Suppressor macrophage (primary cell): ENCODE measurements at regions not wholly inside any gene's neighbourhood (a gene's known extent, or its start where the extent isn't known, plus 50 kb on each side); places are given as distances from the start of the nearest gene placed in this dataset.

ENCODE experiments used
- DNase-seq, 4 experiments: peaks; one replicate each; pipeline ENCODE4 v3.0.0-alpha.2; 2020 to 2022

DNA sequence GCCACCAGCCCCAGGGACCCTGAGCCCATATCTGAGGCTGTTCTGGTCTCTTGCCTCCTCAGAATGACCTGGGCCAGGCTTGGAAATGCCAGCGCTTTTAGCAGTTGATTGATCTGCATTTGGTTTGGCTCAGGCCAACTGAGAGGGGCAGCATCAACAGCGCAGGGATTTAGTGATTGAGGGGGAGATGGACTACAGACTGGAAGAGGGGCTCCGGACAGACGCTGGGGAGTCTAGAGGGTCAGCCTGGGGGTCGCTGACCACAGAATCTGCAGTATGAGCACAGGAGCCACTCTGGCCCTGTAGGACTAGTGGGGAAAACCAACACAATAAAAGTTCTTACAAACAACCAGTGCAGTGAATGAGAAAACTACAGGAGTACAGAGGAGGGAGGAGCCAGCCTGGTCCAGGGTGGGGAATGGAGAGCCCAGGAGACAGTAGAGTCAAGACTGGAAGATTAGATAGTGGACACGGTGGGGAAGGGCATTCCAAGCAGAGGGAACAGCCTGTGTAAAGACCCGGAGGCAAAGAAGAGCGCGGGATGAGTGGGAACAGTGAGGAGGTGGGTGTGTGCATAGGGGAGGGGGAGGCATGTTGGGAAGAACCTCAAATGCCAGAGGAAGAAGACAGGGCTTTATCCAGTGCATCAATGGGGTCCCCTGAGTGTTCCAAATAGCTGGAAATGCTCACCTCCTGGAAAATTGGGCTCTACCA, 128.9 kb downstream of the MRM1 start:
- DNase-seq, result no peak

DNA sequence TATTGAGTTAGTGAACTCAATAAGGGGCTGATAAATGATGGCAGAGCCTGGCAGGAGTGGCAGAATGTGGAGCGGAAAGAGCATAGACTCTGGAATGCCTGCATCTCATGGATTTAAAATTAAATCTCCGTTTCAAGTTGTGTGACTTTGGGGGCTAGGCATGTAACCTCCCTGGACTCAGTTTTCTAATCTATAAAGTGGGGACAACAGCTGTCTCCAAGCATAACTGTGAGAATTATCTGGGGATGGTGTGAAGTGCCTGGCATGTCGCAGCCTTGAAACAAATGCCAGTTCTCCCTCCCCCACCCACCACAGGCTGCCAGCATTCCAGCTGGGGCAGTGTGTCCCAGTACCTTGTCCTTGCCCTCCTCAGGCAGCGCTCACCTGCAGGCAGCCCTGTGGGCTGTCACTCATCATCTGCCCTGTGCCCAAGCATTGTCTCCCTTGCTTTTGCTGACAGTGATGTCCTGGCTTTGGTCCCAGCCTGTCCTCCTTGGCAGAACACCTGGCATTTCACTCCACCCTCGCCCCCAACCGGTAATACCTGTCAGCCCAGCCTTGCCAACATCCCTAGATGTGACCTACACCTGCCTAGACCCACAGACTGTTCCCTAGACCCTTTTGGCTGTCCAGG, 129.6 kb downstream of the MRM1 start:
- DNase-seq, result no peak

DNA sequence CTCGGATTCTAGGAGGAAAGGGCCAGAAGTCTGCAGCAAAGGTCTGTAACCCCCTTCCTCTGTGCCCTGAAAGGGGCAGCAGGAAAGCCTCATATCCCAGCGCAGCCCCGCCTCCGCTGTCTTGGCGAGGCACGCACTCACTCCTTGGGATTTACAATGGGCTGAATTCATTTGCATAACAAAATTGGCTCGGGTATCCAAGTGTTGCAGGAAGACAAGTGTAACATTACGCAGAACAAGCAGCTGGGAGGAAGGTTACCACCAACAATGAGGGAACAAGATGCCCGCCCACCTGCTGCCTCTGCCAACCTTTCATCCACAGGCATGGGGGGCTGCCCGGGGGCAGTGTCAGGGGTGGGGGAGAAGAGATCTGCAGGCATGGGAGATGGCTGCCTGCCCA, 130.4 kb downstream of the MRM1 start:
- DNase-seq, result no peak

DNA sequence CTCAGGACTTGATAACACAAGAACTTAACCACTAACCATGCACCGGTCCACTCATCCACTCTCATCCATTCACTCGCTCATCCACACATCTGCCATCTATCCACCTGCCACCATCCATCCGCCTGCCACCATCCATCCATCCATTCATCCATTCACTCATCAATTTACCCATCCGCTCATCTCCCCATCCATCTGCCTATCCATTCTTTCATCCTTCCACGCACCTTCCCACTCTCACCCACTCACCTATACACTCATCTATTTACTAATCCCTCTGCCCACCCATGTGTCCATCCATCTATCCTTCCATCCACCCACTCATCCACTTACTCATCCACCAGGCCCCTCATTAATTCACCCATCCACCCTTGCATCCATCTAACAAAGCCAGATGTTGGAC, 131.0 kb downstream of the MRM1 start:
- no peak for DNase-seq

DNA sequence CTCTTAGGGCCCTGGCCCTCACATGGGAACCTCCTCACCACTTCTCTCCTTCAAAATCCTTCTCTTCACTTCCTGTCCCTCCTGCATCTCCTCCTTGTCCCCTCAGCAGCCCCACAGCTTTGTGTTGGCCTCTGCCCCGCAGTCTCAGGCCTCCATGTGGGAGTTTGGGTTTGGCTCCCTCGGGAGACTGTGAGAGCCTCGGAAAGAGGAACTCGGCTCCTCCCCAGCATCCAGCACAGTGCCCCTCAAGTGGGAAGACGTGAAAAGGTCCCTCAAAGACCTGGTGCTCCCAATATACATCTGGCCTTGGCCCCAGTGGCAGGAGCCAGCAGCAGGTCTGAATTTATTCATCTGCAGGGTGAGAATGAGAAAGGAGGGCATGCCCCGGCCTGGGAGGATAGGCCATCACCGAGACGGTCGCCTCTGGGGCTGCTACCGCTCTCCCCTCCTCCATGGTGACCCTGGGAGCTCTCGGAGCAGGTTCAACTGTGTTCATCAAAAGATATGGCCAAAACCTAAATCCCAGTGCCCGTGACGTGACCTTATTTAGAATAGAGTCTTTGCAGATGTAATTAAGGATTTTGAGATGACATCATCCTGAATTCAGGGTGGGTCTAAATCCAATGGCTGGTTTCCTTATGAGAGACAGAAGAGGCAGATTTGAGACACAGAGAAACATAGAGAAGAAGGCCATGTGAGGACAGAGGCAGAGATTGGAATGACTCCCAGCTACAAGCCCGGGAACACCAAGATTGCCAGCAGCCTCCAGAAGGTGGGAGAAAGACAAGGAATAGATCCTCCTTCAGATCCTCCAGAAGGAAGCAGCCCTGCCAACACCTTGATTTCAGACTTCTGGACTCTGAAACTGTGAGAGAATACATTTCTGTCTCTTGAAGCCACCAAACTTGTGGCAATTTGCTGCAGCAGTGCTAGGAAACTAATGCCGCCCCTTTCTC, 135.1 kb downstream of the MRM1 start:
- DNase-seq, result no peak

DNA sequence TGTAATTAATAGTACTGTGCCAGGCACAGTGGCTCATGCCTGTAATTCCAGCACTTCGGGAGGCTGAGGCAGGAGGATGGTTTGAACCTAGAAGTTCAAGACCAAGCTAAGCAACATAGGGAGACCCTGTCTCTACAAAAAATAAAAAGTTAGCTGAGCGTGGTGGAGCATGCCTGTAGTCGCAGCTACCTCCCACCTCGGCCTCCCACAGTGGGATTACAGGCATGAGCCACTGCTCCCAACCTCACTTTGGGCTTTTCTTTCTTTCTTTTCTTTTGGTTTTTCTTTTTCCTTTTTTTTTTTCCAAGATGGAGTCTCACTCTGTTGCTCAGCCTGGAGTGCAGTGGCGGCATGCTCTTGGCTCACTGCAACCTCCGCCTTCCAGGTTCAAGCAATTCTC, 137.8 kb downstream of the MRM1 start:
- no peak for DNase-seq

DNA sequence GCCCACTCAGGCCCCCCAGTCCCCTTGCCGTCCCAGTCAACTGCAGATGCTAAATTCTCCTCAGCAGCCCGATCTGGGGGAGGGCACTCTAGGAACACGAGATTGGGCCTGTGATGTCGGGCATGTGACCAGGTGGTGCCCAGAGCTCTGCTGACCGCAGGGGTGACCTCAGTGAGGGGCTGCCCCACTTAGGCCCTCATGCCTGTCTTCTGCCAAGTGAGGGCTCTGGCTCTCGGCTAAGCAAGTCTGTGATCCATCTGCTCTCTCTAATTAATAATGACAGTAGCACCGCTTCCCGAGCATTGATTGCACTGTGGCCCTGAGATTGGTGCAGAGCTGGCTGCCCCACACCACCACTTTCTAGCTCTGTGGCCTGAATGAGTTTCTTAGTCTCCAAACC, 138.8 kb downstream of the MRM1 start:
- DNase-seq, result no peak

DNA sequence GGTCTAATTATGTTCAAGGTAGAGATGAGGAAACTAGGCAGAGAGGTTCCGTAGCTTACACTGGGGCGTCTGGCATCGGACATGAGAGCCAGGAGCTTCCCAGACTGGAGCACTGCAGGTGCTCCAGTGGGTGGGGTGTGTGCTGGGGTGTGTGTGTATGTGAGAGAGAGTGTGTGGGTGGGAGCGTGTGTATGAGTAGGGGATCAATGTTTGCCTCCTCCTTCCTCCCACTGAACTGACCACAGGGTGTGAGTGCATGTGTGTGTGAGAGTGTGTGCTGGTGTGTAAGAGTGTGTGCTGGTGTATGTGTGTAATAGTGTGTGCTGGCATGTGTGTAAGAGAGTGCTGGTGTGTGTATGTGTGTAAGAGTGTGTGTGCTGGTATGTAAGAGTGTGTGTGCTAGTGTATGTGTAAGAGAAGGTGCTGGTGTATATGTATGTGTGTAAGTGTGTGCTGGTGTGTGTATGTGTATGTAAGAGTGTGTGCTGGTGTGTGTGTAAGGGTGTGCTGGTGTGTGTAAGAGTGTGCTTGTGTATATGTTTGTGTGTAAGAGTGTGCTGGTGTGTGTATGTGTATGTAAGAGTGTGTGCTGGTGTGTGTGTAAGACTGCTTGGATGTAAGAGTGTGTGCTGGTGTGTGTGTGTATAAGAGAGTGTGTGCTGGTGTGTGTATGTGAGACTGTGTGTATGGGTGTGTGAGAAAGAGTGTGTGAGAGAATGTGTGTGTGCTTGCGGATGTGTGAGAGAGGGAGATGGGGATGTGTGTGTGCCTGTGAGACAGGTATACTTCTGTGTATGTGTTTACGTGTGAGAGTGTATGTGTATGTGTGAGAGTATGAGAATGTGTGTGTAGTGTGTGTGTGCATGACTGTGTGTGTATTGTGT, 139.9 kb downstream of the MRM1 start:
- DNase-seq, result no peak

DNA sequence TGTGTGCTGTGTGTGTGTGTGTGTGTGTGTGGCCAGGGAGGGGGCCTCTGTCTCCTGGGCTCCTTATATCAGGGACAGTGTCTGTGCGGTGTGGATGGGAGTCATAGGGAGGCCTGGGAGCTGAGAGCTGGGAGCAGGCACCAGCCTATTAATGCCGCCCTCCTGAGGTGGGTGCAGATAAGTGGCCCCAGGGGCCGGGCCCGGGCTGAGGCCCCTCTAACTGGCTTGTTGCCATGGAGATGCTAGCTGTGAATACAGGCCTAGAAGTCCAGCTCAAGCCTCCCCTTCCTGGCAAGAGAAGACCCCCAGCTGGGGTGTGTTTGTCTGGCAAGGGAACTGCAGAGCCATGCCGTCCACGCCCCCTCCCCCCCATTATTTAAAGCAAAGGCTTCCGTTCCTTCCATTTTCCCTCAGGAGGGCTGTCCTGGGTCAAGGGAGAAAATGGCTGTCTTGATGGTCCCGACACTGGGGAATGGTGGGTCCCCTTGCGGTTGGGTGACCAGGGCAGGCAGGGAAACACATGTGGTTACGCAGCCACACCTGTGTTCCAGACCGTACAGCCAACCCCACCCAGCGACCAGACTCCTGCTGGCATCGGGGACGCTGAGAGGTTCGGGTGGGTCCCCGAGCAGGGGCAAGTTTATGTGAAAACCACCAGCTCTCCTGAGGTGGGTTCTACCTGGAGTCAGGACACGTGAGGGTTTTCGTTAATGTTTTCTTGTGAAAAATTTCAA, 141.1 kb downstream of the MRM1 start:
- no peak for DNase-seq

DNA sequence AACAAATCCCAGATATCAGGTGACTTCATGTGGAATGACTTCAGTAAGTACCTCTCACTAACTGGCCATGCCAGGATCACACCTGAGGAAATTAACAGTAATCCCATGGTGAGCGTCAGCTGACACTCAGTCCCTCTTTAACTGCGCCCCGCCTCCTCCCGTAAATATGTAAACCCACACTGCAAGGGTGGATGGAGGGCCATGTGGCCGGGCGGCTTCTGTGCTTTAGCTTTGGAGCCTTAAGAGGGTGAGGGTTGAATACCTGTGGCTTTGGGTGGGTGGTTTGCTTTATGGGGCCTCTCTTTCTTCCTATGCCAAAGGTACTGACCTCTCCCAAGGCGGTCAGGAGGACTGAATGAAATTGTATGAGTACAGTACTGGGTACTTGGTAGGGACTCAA, 141.7 kb downstream of the MRM1 start:
- DNase-seq, result no peak

DNA sequence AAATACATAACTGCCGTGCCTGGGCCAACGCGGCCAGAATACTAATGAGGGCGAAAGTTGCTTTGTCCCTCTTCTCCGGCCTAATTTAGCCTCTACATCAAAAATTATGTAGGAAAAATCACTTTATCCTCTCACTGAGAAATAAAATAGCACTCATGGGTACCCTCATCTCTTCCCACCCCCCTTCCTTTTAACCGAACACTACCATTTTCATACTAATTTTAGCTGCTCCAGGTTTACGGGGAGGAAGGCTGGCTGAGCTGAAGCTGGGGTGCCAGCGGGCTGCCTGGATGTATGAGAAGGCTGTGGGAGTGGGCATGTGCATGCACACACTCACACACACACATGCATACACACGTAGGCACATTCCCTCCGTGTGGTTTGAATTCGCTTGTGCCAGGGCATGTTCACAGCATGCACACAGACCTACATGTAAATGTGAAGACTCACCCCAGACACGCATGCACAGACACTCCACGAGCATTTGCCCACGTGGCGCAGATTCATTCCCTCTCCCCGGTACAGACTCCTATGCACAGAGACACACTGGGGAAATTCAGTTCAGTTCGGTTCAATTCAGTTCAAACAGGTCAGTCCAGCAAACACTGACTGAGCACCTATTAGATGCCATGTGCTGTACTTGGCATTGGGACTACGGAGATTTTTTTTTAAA, 145.1 kb downstream of the MRM1 start:
- DNase-seq, result no peak

DNA sequence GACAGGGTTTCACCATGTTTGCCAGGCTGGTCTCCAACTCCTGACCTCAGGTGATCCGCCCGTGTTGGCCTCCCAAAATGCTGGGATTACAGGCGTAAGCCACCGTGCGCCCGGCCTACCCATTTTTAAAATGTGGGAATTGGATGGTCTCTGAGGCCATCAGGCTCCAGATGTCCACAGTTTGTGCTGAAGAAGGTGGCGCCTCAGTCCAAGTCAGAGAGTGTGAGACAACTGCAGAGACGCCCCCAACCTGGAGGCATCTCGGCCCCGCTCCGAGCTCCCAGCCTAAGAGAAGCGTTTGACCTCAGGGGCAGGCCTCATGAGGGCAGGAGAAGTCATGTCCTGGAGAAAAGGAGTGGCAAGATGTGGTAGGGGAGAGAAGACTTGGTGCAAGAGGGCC, 146.5 kb downstream of the MRM1 start:
- no peak for DNase-seq

DNA sequence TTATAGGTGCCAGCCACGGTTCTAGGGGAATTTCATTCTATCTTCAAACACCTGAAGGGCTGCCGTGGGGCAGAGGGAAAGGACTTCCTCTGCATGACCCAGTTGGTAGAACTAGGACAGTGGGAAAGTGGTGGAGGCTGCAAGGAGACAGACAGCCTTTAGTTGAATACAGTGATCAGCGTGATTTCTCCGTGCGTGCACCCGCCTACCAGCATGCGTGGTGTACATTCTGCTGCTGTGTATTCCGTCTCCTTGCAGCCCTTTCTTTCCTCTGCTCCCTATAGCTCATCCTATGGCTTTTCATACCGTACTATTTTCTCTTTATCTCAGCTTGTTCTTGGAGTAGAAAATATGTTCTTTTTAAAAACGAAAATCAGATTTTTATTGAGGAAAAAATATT, 146.9 kb downstream of the MRM1 start:
- no peak for DNase-seq

DNA sequence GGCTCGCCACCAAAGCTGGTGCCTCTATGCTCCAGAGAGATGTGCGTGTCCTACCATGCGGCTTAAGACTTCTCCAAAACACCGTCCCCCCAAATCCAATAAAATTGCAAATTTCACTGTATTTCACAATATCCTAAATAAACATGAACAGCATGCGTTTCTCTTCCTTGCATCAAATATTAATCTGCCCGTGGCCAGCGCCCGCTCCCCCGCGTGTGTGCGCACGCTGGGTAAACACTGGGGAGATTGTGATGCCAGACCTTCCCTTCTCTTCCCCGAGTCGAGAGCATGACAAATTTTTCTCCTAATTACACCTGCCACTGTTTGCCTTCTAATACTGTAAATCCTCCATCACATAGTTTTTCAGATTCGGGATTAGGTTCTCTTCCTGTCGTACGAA, 148.1 kb downstream of the MRM1 start:
- no peak for DNase-seq

DNA sequence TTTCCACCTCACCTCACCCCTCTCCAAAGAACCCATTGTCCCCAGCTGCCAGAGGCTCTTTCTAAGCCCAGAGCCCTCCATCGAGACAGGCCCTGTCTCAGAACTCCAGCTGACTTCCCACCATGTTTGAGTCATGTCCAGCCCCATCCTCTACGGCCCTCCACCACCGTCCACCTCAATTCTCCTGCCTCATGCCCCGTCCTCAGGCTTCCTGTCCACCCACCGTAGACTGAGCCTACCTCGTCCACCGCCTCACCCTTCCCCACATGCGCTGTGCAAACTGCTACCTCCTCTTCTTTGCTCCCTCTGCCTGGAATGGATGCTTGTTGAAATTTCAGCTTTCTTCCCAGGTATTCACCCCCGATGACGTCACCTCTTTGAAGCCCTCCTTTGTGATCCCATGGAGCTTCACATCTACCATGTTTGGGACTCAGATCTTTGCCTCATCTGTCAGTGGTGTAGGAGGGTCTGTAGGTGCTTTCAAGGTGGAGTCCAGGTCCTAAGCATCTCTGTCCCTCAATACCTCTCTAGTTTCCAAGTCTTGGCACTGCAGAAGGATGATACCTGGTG, 149.0 kb downstream of the MRM1 start:
- DNase-seq, result no peak

DNA sequence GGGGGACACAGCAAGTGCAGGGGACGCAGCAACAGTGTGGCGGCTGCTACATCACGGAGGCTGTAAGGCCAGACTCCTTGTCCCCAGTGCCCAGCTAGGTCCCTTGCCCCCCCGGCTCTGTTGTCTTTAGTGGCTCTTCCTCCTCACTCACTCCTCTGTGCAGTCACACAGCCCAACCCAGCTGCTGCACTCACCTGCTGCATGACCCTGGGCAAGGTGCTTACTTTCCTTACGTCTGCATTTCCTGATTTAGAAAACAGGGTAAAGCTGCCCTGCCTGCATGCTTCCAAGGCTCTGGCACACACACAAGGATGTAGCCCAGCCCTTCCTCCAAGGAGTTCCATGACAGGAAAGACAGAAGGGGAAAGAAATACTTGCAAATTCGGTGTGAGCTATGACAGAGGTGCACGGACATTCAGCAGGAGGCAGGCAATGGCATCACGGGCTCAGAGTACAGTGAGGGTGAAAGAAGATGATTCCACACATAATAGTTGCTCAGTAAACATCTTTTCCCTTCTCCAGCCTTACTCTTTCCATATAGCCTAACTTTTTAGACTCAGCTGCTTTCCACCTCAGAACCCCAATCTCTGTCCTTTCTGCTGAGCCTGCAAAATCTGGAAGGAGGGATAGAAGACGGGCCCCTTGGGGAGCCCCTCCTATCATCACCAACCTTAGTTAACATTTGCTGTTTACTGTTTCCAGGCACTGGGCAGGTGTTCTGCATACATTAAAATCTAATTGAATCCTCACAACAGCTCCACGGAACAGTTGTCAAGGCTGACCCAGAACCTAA, 150.9 kb downstream of the MRM1 start:
- no peak for DNase-seq

DNA sequence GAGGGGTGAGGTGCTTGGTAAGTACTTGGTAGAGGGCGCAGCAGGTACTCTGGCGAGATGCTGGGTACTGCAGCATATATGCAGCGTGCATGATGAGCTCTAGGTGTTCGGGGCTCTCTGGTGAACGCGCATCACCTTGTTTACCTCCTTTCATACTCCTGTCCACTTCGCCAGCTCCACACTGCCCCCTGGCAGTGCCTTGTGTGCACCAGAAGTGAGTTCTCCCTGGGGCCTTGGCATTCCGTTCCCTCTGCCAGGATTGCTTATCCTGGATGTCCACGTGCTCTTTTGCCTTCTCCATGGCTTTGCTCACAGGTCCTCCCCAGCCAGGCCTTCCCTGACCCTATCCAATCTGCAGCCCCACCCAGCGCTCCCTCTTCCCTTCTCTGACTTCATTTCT, 154.2 kb downstream of the MRM1 start:
- peak in 3 of 4 experiments; percentile 6 to 28 (median 12) for DNase-seq

DNA sequence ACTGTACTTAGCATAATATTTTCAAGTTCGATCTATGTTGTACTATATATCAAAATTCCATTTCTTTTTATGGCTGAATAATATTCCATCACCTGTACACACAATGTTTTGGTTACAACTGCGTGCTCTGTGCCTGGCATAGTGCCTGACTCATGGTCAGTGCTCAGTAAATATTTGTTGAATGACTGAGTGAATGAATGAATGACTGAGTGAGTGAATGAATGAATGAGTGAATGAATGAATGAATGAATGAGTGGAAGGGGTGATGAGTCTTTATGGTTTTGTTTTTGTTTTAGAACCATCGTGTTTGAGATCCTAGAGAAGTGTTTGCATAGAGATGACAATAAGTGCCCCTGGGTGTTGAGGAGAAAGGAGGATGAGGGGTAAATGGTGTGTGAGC, 155.3 kb downstream of the MRM1 start:
- no peak for DNase-seq

DNA sequence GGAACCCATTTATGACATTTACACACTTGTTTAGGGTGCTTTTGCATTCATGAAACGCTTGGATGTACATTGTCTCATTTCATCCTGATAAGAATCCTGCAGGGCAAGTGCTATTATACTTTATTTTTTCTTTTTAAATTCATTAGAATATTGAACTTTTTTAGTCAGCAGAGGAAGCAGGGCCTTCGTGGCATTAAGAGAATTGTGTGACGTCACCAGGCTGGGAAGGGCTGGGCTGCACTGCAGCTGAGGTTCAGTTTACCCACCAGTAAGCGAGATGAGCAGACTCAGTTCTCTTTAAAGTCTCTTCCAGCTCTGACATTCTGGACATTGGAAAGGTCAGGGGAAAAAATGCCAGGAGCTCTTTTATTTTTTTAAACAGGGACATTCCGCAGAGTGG, 159.0 kb downstream of the MRM1 start:
- DNase-seq, result no peak
